ENCODE measurements at regions not wholly inside any gene's neighbourhood (a gene's known extent, or its start where the extent isn't known, plus 50 kb on each side); places are given as distances from the start of the nearest gene placed in this dataset.

- no peak for TF ChIP-seq EZH2 (IDR thresholded peaks at IDR 0.05; ENCODE audit: borderline replicate concordance, low read depth, low read length, poor library complexity, severe bottlenecking)
- TF ChIP-seq, protein P1, sequence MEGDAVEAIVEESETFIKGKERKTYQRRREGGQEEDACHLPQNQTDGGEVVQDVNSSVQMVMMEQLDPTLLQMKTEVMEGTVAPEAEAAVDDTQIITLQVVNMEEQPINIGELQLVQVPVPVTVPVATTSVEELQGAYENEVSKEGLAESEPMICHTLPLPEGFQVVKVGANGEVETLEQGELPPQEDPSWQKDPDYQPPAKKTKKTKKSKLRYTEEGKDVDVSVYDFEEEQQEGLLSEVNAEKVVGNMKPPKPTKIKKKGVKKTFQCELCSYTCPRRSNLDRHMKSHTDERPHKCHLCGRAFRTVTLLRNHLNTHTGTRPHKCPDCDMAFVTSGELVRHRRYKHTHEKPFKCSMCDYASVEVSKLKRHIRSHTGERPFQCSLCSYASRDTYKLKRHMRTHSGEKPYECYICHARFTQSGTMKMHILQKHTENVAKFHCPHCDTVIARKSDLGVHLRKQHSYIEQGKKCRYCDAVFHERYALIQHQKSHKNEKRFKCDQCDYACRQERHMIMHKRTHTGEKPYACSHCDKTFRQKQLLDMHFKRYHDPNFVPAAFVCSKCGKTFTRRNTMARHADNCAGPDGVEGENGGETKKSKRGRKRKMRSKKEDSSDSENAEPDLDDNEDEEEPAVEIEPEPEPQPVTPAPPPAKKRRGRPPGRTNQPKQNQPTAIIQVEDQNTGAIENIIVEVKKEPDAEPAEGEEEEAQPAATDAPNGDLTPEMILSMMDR (conservative IDR thresholded peaks at IDR 0.05; ENCODE audit: low read depth, low read length): no peak
Measured at GRCh38 chr1:172952516-172952915, 98.2 kb downstream of the TNFSF18 start.
